B cell (primary cell): ENCODE measurements at regions not wholly inside any gene's neighbourhood (a gene's known extent, or its start where the extent isn't known, plus 50 kb on each side); places are given as distances from the start of the nearest gene placed in this dataset.

ENCODE experiments used
- CTCF ChIP-seq: fragments of 200-600 bp; IDR thresholded peaks from one replicate; pipeline ENCODE4 v1.8.0; 2022; ENCODE audit warnings: antibody characterized with exemption, mild to moderate bottlenecking
- EZH2 ChIP-seq: IDR thresholded peaks from 2 replicates; pipeline ENCODE4 v1.6.1; 2012; ENCODE audit warnings: borderline replicate concordance, low read depth, mild to moderate bottlenecking, moderate library complexity, low read length; ENCODE audit not compliant: insufficient read depth, poor library complexity, severe bottlenecking

GRCh38 chr9:94181408-94182181, 77.5 kb upstream of the ZNF169 start:
- TF ChIP-seq CTCF (no peak), EZH2 (no peak)
